ENCODE measurements at regions not wholly inside any gene's neighbourhood (a gene's known extent, or its start where the extent isn't known, plus 50 kb on each side); places are given as distances from the start of the nearest gene placed in this dataset.

DNA sequence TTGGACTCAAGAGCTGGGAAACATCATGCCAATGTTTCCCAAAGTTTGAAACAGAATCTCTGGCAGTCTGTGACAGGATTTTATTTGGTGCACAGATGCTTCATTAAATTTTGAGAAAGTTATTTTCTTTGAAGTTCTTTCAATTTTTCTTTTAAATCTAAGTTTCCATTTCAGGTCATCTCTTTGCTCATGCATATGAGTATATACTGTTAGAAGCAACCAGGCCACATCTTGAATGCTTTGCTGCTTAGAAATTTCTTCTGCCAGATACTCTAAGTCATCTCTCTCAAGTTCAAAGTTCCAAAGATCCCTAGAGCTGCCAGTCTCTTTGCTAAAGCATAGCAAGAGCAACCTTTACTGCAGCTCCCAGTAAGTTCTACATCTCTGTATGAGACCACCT lies 59.1 kb upstream of the CCDC28A start:
- no peak for DNase-seq (ENCODE audit: low spot score)

DNA sequence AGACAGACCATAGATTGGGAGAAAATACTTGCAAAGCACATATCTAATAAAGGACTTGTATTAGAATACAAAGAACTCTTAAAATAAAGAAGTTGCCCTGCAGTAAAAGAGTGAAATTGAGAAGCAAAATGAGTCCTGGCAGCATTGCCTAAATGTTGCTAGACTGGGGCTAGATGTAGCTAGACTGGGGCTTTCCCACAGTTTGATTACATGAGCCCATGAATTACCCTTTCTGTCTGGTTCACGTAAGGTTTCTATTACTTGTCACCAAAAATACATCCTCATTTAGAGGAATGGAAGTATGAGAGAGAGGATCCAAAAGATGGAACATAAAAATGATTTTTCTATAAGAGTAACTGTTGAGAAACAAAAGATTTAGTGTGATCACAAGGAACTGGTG lies 57.6 kb upstream of the CCDC28A start:
- DNase-seq (ENCODE audit: low spot score) = no peak

DNA sequence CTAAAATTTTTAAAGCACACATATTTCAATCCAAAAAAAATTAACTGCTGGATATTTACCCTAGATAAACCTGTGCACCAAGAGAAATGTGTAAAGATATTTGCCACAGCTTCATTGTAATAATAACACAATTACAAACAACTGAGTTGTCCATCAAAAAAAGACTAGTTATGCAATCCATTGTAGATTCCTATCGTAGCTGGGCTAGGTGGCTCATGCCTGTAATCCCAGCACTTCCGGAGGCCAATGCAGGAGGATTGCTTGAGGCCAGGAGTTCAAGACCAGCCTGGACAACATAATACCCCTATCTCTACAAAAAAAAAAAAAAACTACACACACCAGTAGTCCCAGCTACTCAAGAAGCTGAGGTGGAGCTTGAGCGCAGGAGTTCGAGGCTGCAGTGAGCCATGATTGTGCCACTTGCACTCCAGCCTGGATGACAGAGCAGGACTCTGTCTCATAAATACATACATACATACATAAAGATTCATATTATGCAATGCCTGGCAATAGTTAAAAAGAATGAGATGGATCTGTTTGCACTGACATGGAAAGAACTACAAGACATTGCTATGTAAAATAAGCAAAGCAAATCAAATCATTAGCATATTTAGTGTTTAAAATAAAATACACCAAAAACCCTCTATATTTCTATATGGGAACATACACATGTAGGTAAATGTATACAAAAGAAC lies 56.5 kb upstream of the CCDC28A start:
- DNase-seq (ENCODE audit: low spot score) = no peak

DNA sequence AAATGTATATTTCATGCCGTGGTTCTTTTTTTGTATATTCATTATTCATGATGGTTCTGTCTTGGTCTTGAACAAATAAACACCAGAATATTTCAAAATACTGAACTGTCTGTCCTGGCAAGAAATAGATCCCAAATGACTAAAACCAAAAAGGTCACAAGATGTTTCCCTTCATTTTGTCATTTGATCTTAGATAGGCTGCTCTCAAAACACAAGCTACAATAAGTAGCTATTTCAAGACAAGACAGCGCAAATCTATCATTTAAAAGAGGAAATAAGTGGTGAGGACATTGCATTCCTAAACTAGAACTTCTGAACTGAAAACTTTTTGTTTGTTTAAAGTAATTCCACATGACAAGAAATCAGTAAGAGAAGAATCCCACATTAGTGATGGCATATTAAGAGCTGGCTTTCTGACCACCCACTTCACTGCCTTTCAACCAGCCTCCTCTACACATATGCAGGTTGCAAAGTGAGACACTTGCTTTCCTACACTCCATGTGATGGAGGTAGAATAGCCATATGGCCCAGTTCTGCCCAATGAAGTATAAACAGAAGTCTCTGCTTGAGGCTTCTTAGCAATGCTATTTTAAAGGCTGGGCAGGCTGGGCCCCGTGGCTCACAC lies 54.4 kb upstream of the CCDC28A start:
- no peak for DNase-seq (ENCODE audit: low spot score)

DNA sequence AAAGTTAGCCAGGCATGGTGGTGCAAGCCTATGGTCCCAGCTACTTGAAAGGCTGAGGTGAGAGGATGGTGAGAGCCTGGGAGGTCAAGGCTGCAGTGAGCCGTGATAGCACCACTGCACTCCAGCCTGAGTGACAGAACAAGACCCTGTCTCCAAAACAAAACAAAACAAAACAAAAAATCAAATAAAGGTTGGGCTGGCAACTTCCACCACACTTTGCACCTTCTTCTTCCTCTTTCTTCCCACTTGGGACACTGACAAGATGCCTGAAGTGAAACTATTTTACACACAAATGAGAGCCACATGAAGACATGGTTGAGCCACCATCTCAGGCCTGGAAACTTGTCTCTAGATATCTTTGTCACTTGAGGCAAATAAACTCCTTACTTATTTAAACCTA lies 53.8 kb upstream of the CCDC28A start:
- DNase-seq (ENCODE audit: low spot score) = no peak

DNA sequence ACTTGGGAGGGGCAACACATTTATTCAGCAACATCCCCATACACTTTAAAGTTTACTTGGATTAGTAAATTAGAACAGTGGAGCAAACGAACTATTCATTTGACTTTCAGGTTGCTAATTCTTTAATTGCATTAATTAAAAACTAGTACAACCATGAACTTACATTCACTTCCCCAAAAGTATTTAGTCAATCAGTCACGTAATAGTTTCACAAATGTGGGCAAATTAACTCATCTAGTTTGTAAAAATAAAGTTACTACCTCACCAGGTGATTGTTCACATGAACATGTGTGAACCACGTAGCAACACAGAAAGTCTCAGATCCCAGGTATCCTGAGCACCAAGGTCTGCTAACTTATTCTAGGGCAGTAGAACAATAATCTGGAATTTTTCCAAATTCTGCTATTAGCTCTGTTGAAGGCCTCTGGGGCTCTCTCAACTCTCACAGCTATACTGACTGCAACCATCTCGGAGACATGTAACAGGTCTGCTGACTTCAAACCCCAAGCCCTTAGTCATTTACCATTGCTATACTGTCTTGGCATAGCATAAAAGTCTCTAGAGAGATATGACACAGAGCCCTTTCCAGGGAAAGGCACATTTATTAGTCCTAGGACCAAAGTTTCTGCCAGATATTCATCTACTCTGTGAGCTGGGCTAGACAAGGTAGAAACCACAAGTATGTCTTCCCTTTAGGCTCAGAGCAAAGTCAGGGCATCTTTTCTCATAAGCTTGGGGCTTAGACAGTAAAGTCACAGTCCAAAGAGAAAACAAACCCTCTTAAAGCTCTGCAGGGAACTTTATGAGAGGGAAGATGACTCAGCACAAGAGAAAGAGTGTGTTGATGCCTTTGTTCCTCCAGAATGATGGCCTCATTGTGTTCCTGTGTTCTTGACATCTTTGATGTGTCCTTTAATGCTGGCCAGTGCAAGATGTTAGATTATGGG lies 50.9 kb upstream of the CCDC28A start:
- peak; percentile 83 for DNase-seq (ENCODE audit: low spot score)

Measured in SW480 (cell line).